ENCODE measurements at regions not wholly inside any gene's neighbourhood (a gene's known extent, or its start where the extent isn't known, plus 50 kb on each side); places are given as distances from the start of the nearest gene placed in this dataset.

- no peak overlapping the region for H3K27ac ChIP-seq
- no peak for DNase-seq (ENCODE audit: low read depth, low spot score)
Measured at GRCh38 chr18:25420077-25420825, 68.3 kb upstream of the ZNF521 start.

- no peak overlapping the region for H3K27ac ChIP-seq
- DNase-seq (ENCODE audit: low read depth, low spot score), result no peak
Measured at GRCh38 chr18:25416374-25416773, 64.4 kb upstream of the ZNF521 start.

DNA sequence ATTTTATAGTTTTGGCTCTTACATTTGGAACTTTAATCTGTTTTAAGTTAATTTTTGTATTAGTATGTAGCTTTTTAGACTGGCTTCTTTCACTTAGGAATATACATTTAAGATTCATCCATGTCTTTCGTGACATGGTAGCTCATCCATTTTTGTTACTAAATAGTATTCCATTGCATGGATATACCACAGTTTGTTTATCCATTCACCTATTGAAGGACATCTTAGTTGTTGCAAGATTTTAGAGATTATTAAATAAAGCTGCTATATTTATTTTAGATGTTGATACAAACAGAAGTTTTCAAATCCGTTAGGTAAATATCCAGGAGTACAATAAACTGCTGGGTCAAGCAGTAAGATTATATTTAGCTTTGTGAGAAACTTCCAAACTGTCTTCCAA lies 58.0 kb upstream of the ZNF521 start:
- no peak overlapping the region for H3K27ac ChIP-seq
- no peak for DNase-seq (ENCODE audit: low read depth, low spot score)

GRCh38 chr18:25408293-25408692 lies 56.3 kb upstream of the ZNF521 start:
- DNase-seq (ENCODE audit: low read depth, low spot score), result no peak
- H3K27ac ChIP-seq, result no peak overlapping the region

All from epithelial cell of prostate (primary cell).